ENCODE measurements at regions not wholly inside any gene's neighbourhood (a gene's known extent, or its start where the extent isn't known, plus 50 kb on each side); places are given as distances from the start of the nearest gene placed in this dataset.

DNA sequence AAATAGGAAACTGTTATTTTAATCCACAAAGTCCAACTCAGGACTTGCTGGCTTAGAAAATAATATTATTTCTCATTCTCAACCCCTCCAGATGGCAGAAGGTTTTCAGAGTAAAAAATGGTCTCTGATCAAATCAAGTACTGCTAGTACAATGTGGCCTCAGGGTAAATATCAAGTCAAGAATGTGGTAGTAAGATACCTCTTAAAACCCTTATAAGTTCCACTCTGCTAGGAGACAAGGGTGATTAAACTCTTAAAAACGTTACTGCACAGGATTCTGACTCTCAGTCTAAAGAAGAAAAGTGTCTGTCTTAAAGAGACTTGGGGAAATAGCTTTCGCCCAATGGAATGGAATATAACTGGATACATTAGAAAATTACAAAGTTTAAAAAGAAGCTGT lies 120.8 kb upstream of the PDE4D start:
- TF ChIP-seq, protein P1, sequence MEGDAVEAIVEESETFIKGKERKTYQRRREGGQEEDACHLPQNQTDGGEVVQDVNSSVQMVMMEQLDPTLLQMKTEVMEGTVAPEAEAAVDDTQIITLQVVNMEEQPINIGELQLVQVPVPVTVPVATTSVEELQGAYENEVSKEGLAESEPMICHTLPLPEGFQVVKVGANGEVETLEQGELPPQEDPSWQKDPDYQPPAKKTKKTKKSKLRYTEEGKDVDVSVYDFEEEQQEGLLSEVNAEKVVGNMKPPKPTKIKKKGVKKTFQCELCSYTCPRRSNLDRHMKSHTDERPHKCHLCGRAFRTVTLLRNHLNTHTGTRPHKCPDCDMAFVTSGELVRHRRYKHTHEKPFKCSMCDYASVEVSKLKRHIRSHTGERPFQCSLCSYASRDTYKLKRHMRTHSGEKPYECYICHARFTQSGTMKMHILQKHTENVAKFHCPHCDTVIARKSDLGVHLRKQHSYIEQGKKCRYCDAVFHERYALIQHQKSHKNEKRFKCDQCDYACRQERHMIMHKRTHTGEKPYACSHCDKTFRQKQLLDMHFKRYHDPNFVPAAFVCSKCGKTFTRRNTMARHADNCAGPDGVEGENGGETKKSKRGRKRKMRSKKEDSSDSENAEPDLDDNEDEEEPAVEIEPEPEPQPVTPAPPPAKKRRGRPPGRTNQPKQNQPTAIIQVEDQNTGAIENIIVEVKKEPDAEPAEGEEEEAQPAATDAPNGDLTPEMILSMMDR (IDR thresholded peaks at IDR 0.05 in 8 of 11, conservative IDR thresholded peaks at IDR 0.05 in 3 of 11): no peak
- TF ChIP-seq POLR2A (IDR thresholded peaks at IDR 0.05): no peak
- no peak for TF ChIP-seq POLR2AphosphoS5 (IDR thresholded peaks at IDR 0.05)

All from spleen (tissue), 7 donors.